ENCODE measurements at regions not wholly inside any gene's neighbourhood (a gene's known extent, or its start where the extent isn't known, plus 50 kb on each side); places are given as distances from the start of the nearest gene placed in this dataset.
"Not testable (repeated sequence)": the region's sequence is repeated elsewhere in the genome, so short reads cannot be mapped to it uniquely, and the experiment has no call there.

DNA sequence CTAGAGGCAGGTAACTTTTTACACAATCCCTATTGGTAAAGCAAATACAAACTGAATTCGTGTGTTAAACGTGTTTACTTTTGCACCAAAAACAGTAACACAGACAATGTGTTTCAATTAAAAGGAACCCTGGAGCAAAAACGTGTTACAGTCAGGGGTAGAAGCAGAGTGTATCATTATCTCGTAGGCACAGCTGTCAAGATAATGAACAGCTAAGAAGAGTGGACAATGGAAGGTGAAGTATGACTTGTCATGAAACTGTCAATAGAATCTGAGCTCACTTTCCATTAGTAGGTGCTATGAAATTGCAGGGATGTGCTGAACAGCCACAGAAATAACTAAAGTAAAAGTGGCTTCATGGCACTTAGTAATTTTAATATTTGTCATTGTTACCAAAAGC lies 1229.8 kb upstream of the WWC1 start:
- in situ Hi-C loops (cut with HindIII; ENCODE audit: low pct_ligation_motif_present, low pct_unique_long_range_greater_than_20kb, low sequenced_read_pairs), result no loop called here
- DNase-seq, result no peak

DNA sequence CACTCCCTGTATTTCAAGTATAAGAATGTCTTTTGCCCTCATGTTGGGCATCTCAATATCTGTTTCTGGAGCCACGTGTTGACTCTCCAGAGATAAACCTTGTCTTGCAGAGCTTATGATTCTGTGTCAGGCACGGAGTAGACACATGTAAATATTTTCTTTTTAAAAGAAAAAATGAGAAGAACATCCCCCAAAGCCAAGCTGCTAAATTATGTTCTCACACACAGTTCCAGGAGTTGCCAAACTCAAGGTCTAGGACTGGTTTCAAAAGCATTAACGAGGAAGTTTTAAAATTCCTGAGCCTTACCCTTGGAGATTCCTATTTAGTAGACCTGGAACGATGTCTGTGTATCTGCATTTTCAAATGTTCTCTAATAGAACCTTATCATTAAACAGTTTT lies 1228.3 kb upstream of the WWC1 start:
- in situ Hi-C loops (cut with HindIII; ENCODE audit: low pct_ligation_motif_present, low pct_unique_long_range_greater_than_20kb, low sequenced_read_pairs), result no loop called here
- DNase-seq, result no peak

DNA sequence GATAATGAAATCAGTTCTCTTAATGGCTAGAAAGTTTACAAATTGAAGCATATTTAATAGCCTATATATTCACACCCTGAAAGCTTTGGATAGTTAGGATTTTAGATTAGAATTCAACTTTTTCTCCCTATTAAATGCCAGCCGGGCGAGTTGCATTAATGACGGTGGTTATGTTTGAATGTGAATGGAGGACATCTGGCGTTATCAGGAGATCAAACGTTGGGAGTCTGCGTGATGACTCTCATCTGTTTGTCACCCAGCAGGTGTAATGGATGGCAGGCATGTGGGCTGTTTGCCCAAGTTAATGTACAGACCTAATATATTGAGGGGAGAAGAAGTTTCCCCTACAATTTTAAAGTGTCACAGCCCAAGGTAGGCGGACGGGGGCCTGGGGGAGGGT lies 1227.7 kb upstream of the WWC1 start:
- in situ Hi-C loops (cut with HindIII; ENCODE audit: low pct_ligation_motif_present, low pct_unique_long_range_greater_than_20kb, low sequenced_read_pairs), result no loop called here
- DNase-seq, result no peak

DNA sequence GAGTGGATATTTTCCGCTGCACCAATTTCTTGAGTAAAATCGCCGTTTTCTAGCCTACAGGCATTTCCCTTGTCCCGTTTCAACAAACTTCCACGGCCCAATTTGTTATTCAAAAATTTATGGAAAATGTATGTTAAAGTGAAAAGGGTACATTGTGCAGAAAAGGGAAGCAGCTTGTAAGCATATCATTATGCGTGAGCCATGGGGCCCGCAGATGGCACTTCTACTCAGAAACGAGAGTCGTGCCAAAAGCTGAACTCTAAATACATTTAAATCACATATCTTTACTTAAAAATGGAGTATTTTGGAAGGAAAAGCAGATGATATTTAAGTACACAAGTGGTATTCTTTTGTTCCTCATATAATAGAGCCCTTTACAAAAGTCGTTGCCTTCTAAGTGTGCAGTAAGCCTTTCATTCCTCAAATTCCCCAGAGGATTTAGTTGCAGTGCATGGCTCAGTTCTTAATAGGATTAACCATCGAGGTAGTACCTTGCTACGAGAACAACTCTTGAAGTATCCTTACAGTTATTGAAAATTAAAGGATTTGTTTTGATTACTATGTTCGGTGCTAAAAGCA lies 1227.2 kb upstream of the WWC1 start:
- no peak for DNase-seq
- in situ Hi-C loops (cut with HindIII; ENCODE audit: low pct_ligation_motif_present, low pct_unique_long_range_greater_than_20kb, low sequenced_read_pairs), result no loop called here

DNA sequence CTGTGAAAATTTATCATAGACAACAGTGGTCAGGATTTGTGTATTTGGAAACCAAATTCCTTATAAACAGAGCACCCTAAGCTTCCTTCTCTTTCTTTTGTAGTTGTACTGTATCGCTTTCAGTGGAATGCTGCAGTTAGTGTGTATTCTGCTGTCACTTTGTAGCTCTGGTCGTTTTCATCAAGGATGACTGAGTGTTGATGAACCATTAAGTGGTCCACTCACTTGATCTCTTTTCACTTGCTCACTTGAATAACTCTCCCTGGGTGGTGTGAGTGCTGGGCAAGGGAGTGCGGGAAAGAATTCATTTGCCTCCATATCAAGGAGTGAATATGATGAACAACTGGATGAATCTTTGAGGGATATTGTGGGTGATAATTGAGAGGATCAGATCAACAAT lies 1225.7 kb upstream of the WWC1 start:
- in situ Hi-C loops (cut with HindIII; ENCODE audit: low pct_ligation_motif_present, low pct_unique_long_range_greater_than_20kb, low sequenced_read_pairs), result no loop called here
- DNase-seq, result no peak

GRCh38 chr5:167071981-167072610 lies 1219.3 kb upstream of the WWC1 start:
- no peak for DNase-seq

GRCh38 chr5:167081561-167081960 lies 1209.9 kb upstream of the WWC1 start:
- no peak for DNase-seq

More at GRCh38 chr5:167071981-167072610, 1219.3 kb upstream of the WWC1 start:
- in situ Hi-C loops (cut with HindIII; ENCODE audit: low pct_ligation_motif_present, low pct_unique_long_range_greater_than_20kb, low sequenced_read_pairs), result no loop called here

GRCh38 chr5:167096816-167097215 lies 1194.6 kb upstream of the WWC1 start:
- in situ Hi-C loops (cut with HindIII; ENCODE audit: low pct_ligation_motif_present, low pct_unique_long_range_greater_than_20kb, low sequenced_read_pairs), result no loop called here
- DNase-seq, result no peak

More at GRCh38 chr5:167081561-167081960, 1209.9 kb upstream of the WWC1 start:
- in situ Hi-C loops (cut with HindIII; ENCODE audit: low pct_ligation_motif_present, low pct_unique_long_range_greater_than_20kb, low sequenced_read_pairs), result no loop called here

GRCh38 chr5:167104351-167104750 lies 1187.1 kb upstream of the WWC1 start:
- no peak for DNase-seq
- in situ Hi-C loops (cut with HindIII; ENCODE audit: low pct_ligation_motif_present, low pct_unique_long_range_greater_than_20kb, low sequenced_read_pairs), result no loop called here

DNA sequence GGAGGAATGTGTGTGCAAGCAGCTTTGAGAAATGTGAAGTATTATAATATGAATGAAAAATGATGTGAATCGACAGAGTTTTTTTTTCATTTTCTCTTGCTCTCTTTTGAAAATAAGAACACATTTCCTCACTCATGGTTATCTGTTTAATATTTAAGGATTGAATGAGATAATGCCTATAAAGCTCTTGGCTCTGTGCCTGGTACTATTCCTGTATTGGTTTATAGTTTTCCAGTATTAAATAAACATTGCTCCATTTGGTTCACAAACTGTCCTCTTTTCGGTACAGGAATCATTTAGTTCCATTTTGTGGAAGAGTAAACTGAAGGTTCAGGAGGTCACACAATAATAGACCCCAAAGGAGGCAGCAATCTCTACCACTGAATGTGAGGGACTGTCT lies 1185.5 kb upstream of the WWC1 start:
- in situ Hi-C loops (cut with HindIII; ENCODE audit: low pct_ligation_motif_present, low pct_unique_long_range_greater_than_20kb, low sequenced_read_pairs), result no loop called here
- DNase-seq, result no peak

GRCh38 chr5:167107684-167108083 lies 1183.8 kb upstream of the WWC1 start:
- in situ Hi-C loops (cut with HindIII; ENCODE audit: low pct_ligation_motif_present, low pct_unique_long_range_greater_than_20kb, low sequenced_read_pairs), result no loop called here
- DNase-seq, result no peak

DNA sequence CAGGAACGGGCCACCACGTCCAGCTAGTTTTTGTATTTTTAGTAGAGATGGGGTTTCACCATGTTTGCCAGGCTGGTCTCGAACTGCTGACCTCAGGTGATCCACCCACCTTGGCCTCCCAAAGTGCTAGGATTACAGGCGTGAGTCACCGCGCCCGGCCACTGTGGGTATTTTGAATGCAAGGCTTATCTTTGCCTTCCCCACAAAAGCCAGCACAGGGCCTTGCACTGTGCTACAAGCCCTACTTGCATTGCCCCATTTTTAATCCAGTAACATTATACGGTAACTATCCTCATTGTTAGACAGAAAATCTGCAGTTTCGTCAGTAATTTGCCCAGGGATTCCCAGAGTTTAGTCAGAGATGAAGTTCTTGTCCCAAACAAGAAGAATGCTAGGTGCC lies 1183.2 kb upstream of the WWC1 start:
- in situ Hi-C loops (cut with HindIII; ENCODE audit: low pct_ligation_motif_present, low pct_unique_long_range_greater_than_20kb, low sequenced_read_pairs), result not testable (repeated sequence)

DNA sequence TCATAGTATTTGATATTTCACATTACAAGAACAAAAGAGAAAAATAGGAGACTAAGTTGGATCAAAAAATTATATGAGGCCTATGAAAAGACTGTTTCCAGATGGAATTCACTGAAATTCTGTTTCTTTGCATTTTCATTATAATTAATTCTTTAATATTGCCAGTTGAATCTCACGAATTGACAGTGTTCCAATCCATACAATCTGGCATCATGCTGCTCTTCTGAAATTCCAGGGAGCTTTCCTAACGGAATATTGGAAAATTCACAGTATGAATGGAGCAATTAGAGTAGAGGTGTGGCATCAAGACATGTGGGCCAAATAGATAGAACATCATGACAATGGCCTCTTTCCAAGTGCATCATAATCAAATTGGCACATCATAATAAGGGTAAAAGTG lies 1178.9 kb upstream of the WWC1 start:
- DNase-seq, result no peak
- in situ Hi-C loops (cut with HindIII; ENCODE audit: low pct_ligation_motif_present, low pct_unique_long_range_greater_than_20kb, low sequenced_read_pairs), result no loop called here

More for the DNA sequence above, 1183.2 kb upstream of the WWC1 start:
- not testable (repeated sequence) for DNase-seq

DNA sequence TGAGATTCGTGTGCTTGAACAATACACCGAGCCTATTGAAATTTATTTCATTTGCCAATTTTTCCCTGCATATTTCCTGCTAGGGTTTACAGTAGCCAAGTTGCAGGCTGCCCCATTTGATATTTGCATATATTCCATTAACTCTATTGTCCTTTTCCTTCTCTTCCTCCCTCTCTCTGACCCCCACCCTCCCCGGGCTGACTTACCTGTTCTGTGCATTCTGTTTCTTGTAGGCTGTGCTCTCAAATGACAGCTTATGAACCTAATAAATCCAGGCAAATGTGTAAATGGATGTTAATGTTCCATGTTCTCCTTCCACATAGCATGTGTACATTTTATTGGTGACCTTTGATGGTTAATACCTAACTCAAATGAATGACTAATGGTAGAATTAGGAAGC lies 1169.2 kb upstream of the WWC1 start:
- DNase-seq, result no peak
- in situ Hi-C loops (cut with HindIII; ENCODE audit: low pct_ligation_motif_present, low pct_unique_long_range_greater_than_20kb, low sequenced_read_pairs), result no loop called here

GRCh38 chr5:167123126-167123525 lies 1168.3 kb upstream of the WWC1 start:
- DNase-seq, result no peak
- in situ Hi-C loops (cut with HindIII; ENCODE audit: low pct_ligation_motif_present, low pct_unique_long_range_greater_than_20kb, low sequenced_read_pairs), result no loop called here

DNA sequence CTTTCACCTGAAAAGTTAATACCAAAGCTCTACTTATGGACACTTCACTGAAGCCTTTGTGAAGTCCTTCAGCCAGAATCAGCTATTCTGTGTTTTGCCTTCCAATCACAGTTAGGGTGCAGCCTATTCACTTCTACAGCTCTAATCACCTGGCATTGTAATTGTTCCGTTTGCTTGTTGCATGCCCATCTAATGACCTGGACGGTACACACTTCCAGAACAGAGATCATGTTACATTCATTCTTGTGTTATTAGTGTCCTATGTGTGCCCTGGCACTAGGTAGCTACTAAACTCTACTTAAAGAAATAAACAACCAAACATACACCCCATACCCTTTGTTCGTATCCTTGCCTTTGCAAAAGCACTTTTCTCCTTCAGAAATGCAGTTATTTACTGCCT lies 1162.9 kb upstream of the WWC1 start:
- no peak for DNase-seq
- in situ Hi-C loops (cut with HindIII; ENCODE audit: low pct_ligation_motif_present, low pct_unique_long_range_greater_than_20kb, low sequenced_read_pairs), result no loop called here

GRCh38 chr5:167140548-167141291 lies 1150.7 kb upstream of the WWC1 start:
- no peak for DNase-seq
- in situ Hi-C loops (cut with HindIII; ENCODE audit: low pct_ligation_motif_present, low pct_unique_long_range_greater_than_20kb, low sequenced_read_pairs), result no loop called here

- in situ Hi-C loops (cut with HindIII; ENCODE audit: low pct_ligation_motif_present, low pct_unique_long_range_greater_than_20kb, low sequenced_read_pairs), result no loop called here
Observed at GRCh38 chr5:167143716-167144115, 1147.7 kb upstream of the WWC1 start.

DNA sequence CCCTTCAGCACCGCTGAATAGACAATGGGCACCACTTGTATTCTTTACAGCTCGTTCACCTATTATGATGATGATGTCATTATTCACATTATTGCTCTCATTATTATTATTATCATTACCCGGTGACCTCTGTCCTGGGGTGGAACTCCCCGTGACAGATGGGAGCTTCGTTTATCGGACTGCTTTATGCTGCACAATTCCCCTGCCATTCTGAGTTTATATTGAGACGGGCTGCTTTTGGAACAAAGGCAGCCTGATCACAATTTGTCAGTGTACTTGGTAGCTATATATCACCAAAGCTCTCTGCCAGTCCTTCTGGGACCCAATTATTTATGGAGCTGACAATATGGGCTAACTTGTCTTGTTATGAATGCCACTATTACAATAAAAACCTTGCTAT lies 1145.6 kb upstream of the WWC1 start:
- no peak for DNase-seq
- in situ Hi-C loops (cut with HindIII; ENCODE audit: low pct_ligation_motif_present, low pct_unique_long_range_greater_than_20kb, low sequenced_read_pairs), result no loop called here

More at GRCh38 chr5:167143716-167144115, 1147.7 kb upstream of the WWC1 start:
- no peak for DNase-seq

DNA sequence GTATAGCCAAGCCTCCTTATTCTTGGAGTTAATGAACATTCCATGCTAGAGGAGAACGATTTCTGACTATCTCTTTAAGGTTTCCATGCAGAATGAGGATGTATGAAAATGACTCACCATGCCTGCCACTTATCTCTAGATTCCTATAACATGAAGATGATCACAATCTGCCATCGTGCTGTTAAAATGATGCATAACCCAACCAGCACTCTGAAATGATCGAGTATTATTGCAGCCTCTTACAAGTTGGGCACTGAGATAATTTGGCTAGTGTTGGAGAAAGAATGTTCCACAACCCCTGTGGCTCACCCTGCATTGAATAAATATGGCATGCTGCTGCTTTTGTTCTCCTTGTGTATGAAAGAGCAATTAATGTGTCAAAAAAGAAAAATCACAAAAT lies 1143.6 kb upstream of the WWC1 start:
- no peak for DNase-seq
- in situ Hi-C loops (cut with HindIII; ENCODE audit: low pct_ligation_motif_present, low pct_unique_long_range_greater_than_20kb, low sequenced_read_pairs), result no loop called here
